HEK293T (cell line): ENCODE measurements at regions not wholly inside any gene's neighbourhood (a gene's known extent, or its start where the extent isn't known, plus 50 kb on each side); places are given as distances from the start of the nearest gene placed in this dataset.

Experiments used
- CTCF ChIA-PET: fragments of 350-600 bp; formaldehyde crosslinking; extraction: SDS; loops from one replicate; lab custom pipeline; 2021; ENCODE audit warnings: antibody characterized with exemption, inconsistent platforms; lab: Yijun Ruan, JAX
- POLR2A ChIA-PET: fragments of 350-600 bp; formaldehyde crosslinking; extraction: SDS; loops from one replicate; lab custom pipeline; 2020; ENCODE audit warnings: antibody characterized with exemption, inconsistent platforms; lab: Yijun Ruan, JAX
- DNase-seq: peaks from one replicate; pipeline ENCODE4 v3.0.0; 2012; ENCODE audit warnings: mixed read lengths; ENCODE audit errors: extremely low spot score
- ARNT ChIP-seq: fragments of 450-650 bp; IDR thresholded peaks from 2 replicates; pipeline ENCODE4 v1.6.1; 2017; ENCODE audit warnings: mild to moderate bottlenecking
- BHLHE40 ChIP-seq: fragments of 450-650 bp; IDR thresholded peaks from 2 replicates; pipeline ENCODE4 v1.6.1; 2016; ENCODE audit warnings: mild to moderate bottlenecking, moderate library complexity, borderline replicate concordance
- CTBP1 ChIP-seq: fragments of 450-650 bp; IDR thresholded peaks from 2 replicates; pipeline ENCODE4 v1.6.1; 2016; ENCODE audit warnings: borderline replicate concordance
- ELF4 ChIP-seq: fragments of 450-650 bp; IDR thresholded peaks from 2 replicates; pipeline ENCODE4 v1.6.1; 2017; ENCODE audit warnings: antibody characterized with exemption
- FOXA1 ChIP-seq: fragments of 450-650 bp; IDR thresholded peaks from 2 replicates; pipeline ENCODE4 v1.6.1; 2016; ENCODE audit warnings: mild to moderate bottlenecking
- FOXK2 ChIP-seq: fragments of 450-650 bp; IDR thresholded peaks from 2 replicates; pipeline ENCODE4 v1.6.1; 2016; ENCODE audit warnings: mild to moderate bottlenecking
- FOXM1 ChIP-seq: fragments of 450-650 bp; IDR thresholded peaks from 2 replicates; pipeline ENCODE4 v1.6.1; 2017; ENCODE audit warnings: mild to moderate bottlenecking, borderline replicate concordance
- HDGF ChIP-seq: fragments of 450-650 bp; IDR thresholded peaks from 2 replicates; pipeline ENCODE4 v1.6.1; 2017; ENCODE audit warnings: antibody characterized with exemption, borderline replicate concordance
- L3MBTL2 ChIP-seq: fragments of 450-650 bp; conservative IDR thresholded peaks from 2 replicates; pipeline ENCODE4 v1.6.1; 2016; ENCODE audit warnings: mild to moderate bottlenecking
- LEF1 ChIP-seq: fragments of 450-650 bp; IDR thresholded peaks from 2 replicates; pipeline ENCODE4 v1.6.1; 2017; ENCODE audit warnings: mild to moderate bottlenecking, borderline replicate concordance
- NFRKB ChIP-seq: fragments of 450-650 bp; IDR thresholded peaks from 2 replicates; pipeline ENCODE4 v1.6.1; 2016; ENCODE audit warnings: mild to moderate bottlenecking, moderate library complexity
- PKNOX1 ChIP-seq: fragments of 450-650 bp; IDR thresholded peaks from 2 replicates; pipeline ENCODE4 v1.6.1; 2016
- SP1 ChIP-seq: fragments of 450-650 bp; IDR thresholded peaks from 2 replicates; pipeline ENCODE4 v1.6.1; 2017
- SUZ12 ChIP-seq: fragments of 450-650 bp; IDR thresholded peaks from 2 replicates; pipeline ENCODE4 v1.6.1; 2016; ENCODE audit warnings: mild to moderate bottlenecking
- TARDBP ChIP-seq: fragments of 450-650 bp; IDR thresholded peaks from 2 replicates; pipeline ENCODE4 v1.6.1; 2016
- ZNF384 ChIP-seq: fragments of 450-650 bp; IDR thresholded peaks from 2 replicates; pipeline ENCODE4 v1.6.1; 2016

- TF ChIP-seq SP1, result no peak
- no peak for TF ChIP-seq LEF1
- TF ChIP-seq BHLHE40, result no peak
- TF ChIP-seq FOXM1, result no peak
- TF ChIP-seq ELF4, result no peak
- no peak for TF ChIP-seq TARDBP
- no peak for TF ChIP-seq CTBP1
- no peak for TF ChIP-seq L3MBTL2
- TF ChIP-seq ARNT, result no peak
- TF ChIP-seq FOXA1, result no peak
- TF ChIP-seq PKNOX1, result no peak
- TF ChIP-seq HDGF, result no peak
- no peak for TF ChIP-seq NFRKB
- TF ChIP-seq ZNF384, result no peak
- no peak for TF ChIP-seq SUZ12
- POLR2A ChIA-PET, result no interaction called here
- no peak for DNase-seq
- CTCF ChIA-PET, result no interaction called here
Observed at GRCh38 chr14:35456261-35456660, 51.7 kb upstream of the NFKBIA start.

DNA sequence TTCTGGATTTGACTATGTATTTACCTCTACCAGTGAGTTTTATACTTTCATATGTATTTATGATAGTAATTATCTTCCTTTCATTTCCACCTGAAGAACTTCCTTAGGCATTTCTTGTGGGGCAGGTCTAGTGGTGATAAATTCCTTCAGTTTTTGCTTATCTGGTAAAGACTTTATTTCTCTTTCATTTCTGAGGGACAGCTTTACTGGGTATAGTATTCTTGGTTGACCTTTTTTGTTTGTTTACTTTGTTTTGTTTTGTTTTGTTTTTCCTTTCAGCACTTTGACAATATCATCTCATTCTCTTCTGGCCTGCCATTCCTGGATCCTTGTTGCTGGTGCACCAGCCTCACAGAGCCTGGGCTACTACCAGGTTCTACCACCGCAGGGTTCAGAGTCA, 53.9 kb upstream of the NFKBIA start:
- CTCF ChIA-PET, result no interaction called here
- DNase-seq, result no peak
- no peak for TF ChIP-seq FOXM1
- no peak for TF ChIP-seq SP1
- TF ChIP-seq BHLHE40, result no peak
- TF ChIP-seq NFRKB, result no peak
- TF ChIP-seq CTBP1, result no peak
- POLR2A ChIA-PET, result no interaction called here

GRCh38 chr14:35459776-35460175, 55.2 kb upstream of the NFKBIA start:
- ChIA-PET CTCF (no interaction called here), POLR2A (no interaction called here)
- TF ChIP-seq ZNF384, result no peak
- TF ChIP-seq BHLHE40, result no peak
- no peak for TF ChIP-seq FOXK2
- no peak for TF ChIP-seq FOXM1
- no peak for TF ChIP-seq FOXA1
- no peak for DNase-seq

DNA sequence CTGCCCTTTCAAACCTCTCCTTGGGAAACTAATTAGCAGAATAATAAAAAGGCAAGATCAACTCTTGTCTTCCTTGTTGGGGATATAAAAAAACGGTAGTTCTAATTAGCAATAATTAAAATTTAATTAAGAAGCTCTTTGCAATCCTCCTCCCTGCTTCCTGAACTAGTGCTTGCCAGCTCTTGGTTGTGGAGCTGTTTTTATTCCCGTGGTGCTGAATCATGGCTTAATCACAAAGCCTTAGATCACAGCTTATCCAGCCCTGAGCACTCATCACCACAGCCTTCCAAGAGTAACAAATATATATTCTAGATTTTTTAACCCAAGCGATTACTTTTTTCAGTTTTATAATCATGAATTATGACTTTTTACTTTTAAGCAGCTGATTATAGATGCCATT, 63.2 kb upstream of the INSM2 start:
- CTCF ChIA-PET, result no interaction called here
- no peak for TF ChIP-seq ZNF384
- TF ChIP-seq SUZ12, result no peak
- TF ChIP-seq FOXK2, result no peak
- no peak for TF ChIP-seq PKNOX1
- no peak for TF ChIP-seq HDGF
- no peak for TF ChIP-seq BHLHE40
- TF ChIP-seq ARNT, result no peak
- TF ChIP-seq FOXM1, result no peak
- TF ChIP-seq SP1, result no peak
- TF ChIP-seq FOXA1, result no peak
- no peak for TF ChIP-seq CTBP1
- TF ChIP-seq ELF4, result no peak
- DNase-seq, result peak; percentile 26
- POLR2A ChIA-PET, result no interaction called here

DNA sequence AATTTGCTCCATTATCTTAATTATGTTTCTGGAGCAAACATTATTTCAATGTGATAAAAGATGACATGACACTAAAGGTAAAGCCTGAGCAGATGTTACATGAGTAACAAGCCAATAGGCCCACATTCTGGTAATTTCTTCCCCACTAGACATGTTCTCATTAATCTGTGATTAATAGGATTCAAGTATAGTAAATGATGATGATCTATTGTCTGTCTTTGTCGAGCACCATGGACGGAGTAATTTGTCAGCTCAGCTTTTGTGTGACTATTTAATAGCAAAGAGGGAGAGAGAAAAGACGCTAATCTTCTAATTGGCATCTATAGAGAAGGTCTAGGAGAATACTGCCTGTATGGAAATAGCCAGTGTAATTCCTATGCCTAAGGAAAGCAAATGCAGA, 62.2 kb upstream of the INSM2 start:
- TF ChIP-seq TARDBP (no peak), NFRKB (no peak), PKNOX1 (no peak), CTBP1 (no peak), ZNF384 (no peak), ARNT (no peak), LEF1 (no peak), ELF4 (no peak), SUZ12 (no peak), BHLHE40 (no peak), HDGF (no peak), FOXA1 (no peak), L3MBTL2 (no peak)
- ChIA-PET POLR2A (no interaction called here), CTCF (no interaction called here)
- DNase-seq, result no peak

DNA sequence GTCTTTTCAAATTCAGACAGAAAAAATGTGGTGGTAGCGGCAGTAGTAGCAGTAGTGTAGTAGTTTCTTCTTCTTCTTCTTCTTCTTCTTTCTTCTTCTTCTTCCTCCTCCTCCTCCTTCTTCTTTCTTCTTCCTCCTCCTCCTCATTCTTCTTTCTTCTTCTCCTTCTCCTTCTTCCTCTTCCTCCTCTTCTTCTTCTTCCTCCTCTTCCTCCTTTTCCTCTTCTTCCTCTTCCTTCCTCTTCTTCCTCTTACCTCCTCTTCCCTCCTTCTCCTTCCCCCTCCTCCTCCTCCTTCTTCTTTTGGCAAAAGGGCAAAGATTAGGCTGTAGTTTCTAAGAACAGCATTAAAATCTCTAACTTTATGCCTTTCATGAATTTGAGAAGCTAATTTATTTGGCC, 59.6 kb upstream of the INSM2 start:
- no peak for DNase-seq
- TF ChIP-seq LEF1 (no peak), ARNT (no peak), TARDBP (no peak), BHLHE40 (no peak), FOXK2 (no peak), CTBP1 (no peak), ZNF384 (no peak), PKNOX1 (no peak), ELF4 (no peak), HDGF (no peak), FOXM1 (no peak), SP1 (no peak), SUZ12 (no peak), FOXA1 (no peak), L3MBTL2 (no peak), NFRKB (no peak)
- ChIA-PET POLR2A (no interaction called here), CTCF (interaction anchor here (0.5 kb wide), 1 partner anchor 10 kb away, joined by 3 read pairs; no protein-coding TSS in a partner anchor)
